Embryonic facial prominence (tissue), 1 donor: ENCODE measurements at regions not wholly inside any gene's neighbourhood (a gene's known extent, or its start where the extent isn't known, plus 50 kb on each side); places are given as distances from the start of the nearest gene placed in this dataset.

Experiments
- DNase-seq: peaks from one replicate; pipeline ENCODE4 v3.0.0-alpha.2; 2016; ENCODE audit errors: extremely low spot score

DNA sequence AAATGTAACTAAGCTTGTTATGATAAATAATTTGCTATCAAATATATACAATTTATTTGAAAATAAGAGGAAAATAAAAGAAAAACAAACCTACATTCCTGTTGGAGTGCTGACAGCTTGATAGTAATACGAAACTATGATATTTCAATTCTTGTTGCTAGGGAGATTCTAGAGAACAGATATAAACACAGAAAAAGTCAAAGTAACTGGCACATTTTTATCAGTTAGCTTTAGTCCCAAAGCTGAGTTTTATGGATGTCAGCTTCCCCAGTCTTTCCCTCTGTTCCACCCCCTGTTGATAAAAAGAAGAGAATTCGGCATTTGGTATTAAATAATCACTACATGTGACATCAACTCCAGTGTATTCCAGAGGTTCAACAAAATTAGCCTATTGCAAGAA, 1134.0 kb downstream of the XPNPEP1 start:
- no peak for DNase-seq

DNA sequence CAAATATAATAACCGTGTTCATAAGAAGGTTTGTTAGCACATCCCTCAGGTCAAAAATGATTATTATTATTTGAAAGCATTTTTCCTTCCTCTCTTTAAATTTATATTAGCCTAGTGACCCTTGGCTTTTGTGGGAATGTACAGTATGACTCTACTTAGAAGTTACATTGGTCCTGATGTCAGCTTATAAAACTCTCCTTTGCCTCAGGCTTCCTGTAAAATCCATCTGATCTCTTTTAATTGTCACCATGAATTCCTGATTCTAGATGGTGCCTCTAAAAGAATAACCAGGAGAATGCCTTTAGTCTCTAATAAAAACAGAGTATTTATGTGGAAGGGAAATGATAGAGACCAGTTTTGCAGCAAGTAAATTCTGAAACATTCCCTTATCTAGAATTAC, 1134.4 kb downstream of the XPNPEP1 start:
- no peak for DNase-seq

DNA sequence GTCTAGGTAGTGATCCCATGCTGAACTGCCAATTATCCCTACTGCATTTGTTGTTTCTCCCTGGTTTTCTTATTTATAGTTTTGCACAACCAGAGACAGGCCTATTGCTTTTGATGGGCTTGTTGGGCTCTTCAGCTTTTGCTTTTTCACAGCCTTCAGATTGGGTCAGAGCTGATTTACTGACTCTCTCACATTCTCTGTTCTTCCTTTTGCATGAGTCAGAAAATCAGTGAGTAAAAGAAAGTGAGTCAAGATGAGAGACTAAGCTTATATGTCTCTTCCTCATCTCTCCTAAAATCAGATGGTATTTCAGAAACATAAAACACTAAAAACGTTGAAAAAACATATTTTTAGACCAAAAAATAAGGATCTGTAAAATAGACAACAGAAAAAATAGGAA, 1135.4 kb downstream of the XPNPEP1 start:
- DNase-seq: no peak

DNA sequence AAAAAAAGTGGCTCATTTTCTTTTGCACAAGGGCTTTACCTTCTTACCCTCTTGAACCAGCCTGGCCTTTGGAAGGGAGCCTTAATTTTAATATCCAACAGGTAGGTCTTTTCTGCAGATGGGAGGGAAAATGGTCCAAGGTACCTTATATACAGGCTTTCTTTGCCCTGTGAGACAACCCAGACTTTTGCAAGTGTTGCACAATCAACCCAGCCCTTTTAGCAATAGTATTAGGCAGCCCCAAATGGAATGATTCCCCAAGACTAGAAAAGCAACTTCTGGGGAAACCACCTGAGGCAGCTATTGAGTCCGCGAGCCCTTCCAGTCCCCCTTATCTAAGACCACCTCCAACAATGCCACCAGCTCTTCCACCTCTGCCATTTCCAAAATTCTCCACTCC, 1138.3 kb downstream of the XPNPEP1 start:
- DNase-seq: no peak

DNA sequence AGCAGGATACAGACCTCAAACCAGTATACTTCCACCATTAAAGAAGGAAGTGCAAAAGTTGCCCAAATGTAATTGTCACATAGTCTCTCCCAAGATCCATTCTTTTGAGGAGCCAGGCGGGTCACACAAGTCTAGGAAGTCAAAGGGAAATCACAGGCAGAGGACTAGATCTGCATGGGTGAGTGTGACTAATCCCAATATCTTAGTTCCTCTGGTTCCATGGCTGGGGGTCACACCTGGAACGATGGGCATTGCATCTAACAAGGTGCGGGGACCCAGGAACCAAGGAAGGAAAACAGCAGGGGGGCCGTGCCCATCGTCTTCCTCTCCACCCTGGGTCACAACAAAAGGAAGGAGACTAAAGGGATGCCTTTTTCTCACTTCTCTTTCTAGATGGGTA, 1138.8 kb downstream of the XPNPEP1 start:
- DNase-seq: no peak

DNA sequence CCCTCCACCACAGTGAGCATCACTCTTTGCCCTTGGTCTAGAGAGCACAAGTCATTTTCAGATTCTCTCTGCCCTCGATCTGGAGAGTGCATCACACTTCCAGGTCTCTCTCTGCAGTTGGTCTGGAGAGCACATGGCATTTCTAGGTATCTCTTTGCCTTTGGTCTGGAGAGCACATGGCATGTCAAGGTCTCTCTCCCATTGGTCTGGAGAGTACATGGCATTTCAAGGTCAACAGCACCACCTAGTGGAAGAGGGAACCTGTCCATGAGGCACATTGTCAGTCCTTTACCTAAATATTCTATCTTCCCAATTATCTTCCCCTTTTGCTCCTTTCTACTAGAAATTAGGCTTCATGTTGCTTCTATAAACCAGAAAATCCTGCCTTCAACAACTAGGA, 1139.4 kb downstream of the XPNPEP1 start:
- no peak for DNase-seq

DNA sequence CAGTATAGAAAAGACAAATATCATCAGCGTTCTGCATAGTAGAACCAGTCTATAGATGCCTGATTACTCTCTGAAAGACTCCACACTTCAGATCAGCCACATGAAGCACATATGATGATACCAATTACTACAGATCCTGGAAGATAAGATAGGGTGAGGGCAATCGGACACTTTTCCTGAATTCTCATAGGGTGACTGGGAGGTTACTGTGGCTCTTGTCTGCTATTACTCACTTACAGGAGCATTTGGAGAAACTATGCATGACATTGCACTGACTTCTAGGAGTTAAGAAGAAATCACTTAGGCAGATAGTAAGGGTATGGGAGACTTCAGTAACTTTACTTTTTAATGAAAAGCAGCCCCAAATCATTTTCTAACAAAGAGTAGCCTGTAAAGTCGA, 1140.9 kb downstream of the XPNPEP1 start:
- DNase-seq: no peak

DNA sequence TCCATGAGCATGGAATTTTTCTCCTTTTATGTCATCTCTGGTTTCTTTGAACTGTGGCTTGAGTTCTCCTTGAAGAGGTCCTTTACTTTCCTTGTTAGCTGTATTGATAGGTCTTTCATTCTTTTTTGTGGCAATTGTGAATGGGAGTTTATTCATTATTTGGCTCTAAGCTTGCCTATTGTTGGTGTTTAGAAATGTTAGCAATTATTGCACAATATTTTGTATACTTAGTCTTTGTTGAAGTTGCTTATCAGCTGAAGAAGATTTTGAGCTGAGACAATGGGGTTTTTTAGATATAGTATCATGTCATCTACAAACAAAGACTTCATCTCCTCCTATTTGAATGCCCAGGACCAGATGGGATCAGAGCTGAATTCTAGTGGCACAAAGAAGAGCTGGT, 1143.8 kb downstream of the XPNPEP1 start:
- no peak for DNase-seq

DNA sequence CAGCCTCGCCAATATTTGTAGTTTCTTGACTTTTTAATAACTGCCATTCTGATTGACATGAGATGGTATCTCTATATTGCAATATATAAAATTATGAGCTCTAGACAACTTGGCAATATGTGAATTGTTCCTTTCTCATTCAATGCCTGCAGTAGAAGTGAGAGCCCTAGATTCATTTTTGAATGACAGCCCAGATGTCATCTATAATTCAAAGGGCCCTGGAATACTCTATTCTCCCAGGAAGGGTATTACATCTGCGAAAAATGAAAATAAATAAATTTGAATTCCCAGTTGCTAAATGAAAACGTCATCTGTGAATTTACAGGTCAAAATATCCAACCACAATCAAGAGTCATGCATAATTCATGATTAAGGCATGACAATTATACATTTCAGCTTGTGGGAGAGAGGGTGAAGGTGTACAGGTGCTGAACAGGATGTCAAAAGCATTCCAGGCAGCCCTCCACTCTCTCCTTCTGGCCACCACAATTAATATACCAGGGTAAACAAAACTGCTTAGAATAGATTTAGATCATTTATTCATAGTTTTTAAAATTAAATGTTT, 1147.3 kb downstream of the XPNPEP1 start:
- DNase-seq: no peak

DNA sequence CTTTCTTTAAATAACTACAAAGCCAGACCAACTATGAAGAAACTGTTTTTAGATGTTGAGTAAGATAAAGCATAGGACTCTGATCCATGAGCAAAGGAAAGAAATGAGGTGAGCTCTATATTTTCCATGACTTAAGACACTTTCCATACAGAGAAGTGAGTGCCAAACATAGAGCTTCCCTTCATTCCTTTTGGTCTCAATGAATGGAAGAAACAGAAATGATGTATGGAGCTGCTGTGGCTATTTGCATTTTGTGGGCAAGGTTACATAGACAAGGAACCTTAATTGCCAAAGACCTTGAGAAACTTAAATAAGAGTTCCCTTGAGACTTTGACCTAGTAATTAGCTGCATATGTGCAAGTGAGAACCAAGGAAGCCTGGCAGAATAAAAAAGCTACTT, 1152.2 kb downstream of the XPNPEP1 start:
- DNase-seq: no peak

DNA sequence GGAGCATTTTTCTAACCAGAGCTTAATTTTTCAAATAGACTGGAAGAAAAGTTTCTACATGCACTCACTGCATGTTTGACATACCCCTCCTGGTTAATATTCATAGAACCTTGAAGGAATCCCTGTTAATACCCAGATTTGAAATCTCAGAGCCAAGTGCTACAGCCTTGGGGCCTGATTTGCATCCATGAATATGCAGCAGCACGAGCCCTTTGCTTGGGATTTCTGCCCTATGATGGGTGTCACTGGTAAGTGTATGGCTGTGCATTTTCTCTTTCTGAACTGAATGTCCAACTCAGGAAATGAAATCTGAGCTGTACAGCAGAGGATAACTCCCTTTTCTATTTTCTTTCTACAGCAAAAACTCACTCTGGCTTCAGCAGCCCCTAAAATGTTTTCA, 1157.5 kb downstream of the XPNPEP1 start:
- no peak for DNase-seq

DNA sequence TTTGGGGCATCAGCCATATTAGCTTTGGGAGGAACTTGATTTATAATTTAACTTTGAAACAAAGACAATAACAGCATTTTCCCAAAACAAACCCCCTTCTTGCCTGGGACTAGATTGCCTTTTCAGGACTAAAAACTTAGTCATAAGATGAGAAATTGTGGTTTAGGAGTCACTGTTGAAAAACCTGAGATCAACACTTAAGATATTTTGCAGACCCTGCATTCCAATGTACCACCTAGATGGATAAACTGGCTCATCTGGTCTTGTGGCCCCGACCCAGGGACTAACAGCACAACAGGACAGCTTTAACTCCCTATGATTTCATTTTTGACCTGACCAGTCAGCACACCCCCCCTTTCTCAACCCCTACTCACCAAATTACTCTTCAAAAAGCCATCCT, 1165.4 kb downstream of the XPNPEP1 start:
- DNase-seq: no peak

DNA sequence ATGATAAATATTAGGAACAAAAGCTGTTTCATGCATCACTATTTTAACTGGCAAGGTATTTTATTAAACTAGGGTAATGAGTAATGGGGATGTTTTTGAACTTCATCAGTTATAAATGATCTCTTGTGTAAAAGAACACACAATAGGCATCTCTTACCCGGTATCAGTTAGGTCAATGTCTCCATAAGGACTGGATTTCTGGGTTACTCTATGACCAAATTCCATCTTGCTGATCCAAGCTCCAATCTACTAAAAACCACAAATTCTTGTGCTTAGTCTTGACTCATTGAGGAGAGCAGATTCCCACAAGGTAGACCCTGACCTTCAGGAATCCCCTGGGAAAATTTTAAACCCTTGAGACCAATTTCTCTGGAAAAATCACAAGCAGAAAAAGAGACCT, 1167.7 kb downstream of the XPNPEP1 start:
- no peak for DNase-seq

DNA sequence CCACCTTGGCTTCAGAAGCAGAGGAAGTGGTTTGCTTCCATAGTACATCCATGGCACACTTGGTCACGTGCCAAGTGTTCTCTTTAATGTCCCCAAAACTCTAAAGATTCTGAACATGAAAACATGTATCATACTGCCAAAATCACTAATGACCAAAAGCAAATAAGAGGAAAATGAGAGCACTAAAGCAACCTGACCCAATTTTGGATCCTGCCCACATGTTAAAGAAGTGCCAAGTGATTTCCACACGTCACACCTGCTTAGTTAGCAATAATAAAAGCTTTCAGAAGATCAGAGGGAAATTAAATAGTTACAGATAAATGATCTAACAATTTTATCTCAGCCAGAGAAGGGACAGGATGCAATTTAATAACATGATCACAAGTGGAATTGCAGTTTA, 1170.0 kb downstream of the XPNPEP1 start:
- DNase-seq: no peak

DNA sequence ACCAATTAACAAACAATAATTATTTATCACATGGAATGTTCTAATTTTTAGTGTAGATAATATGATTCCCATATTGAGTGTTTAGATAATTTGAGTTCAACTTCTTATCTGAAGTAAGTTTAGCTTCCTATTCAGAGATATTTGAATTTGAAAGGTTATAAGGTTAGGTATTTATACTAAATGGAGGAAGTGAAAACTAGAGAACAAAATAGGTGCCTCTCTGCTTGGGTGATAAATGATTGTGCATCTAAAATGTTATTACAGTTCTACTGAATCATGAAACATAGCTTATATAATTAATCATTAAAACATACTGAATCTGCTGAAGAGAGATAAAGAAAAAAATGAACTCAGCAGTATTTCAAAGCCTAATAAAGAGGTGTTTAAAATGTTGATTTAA, 1174.3 kb downstream of the XPNPEP1 start:
- no peak for DNase-seq

DNA sequence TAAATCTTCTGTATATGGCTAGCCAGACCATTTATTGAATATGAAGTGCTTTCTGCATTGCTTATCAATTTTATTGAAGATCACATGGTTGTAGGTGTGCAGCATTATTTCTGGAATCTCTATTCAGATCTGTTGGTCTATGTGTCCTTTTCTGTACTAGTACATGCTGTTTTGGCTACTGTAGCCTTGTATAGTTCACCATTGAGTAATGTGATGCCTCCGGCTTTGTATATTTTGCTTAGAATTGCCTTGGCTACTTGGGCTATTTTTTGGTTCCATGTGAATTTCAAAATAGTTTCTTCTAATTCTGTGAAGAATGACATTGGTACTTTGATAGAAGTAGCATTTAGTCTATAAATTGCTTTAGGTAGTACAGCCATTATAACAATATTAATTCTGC, 1187.2 kb downstream of the XPNPEP1 start:
- DNase-seq: no peak

DNA sequence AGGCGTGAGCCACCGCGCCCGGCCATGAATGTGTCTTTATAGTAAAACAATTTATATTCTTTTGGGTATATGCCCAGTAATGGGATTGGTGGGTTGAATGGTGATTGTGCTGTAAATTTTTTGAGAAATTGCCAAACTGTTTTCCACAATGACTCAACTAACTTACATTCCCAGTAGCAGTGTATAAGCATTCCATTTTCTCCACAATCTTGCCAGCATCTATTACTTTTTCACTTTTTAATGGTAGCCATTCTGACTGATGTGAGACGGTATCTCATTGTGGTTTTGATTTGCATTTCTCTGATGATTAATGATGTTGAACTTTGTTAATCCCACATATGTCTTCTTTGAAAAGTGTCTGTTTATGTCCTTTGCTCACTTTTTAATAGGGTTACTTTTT, 1187.9 kb downstream of the XPNPEP1 start:
- DNase-seq: no peak

DNA sequence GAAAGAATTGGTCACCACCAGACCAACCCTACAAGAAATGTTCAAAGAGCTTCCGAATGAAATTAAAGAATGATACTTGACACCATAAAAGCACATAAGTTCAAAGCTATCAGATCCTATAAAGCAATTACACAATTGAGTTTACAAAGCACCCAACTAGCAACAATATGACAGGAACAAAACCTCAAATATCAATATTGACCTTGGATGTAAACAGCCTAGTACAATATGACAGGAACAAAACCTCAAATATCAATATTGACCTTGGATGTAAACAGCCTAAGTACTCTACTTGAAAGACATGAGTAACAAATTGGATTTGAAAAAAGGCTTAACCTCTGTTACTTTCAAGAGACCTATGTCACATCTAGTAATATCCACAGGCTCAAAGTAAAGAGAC, 1201.4 kb downstream of the XPNPEP1 start:
- DNase-seq: no peak

DNA sequence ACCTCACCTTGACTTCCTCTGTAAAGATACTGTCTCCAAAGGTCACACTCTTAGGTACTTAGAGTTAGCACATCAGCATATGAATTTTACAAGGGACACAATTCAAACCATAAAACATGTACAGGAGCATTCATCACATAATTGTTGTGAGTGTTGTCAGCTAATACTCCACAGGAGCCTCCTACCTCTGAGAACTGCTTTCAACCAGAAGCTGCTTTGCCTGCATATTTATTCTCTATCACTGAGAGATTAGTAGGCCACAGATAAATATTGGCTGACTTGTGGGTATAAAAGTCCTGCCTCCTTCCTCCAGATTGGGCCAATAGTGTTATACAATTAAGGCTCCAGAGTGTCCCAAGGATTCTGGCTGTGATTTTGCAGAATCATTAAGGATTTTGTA, 1207.0 kb downstream of the XPNPEP1 start:
- no peak for DNase-seq

DNA sequence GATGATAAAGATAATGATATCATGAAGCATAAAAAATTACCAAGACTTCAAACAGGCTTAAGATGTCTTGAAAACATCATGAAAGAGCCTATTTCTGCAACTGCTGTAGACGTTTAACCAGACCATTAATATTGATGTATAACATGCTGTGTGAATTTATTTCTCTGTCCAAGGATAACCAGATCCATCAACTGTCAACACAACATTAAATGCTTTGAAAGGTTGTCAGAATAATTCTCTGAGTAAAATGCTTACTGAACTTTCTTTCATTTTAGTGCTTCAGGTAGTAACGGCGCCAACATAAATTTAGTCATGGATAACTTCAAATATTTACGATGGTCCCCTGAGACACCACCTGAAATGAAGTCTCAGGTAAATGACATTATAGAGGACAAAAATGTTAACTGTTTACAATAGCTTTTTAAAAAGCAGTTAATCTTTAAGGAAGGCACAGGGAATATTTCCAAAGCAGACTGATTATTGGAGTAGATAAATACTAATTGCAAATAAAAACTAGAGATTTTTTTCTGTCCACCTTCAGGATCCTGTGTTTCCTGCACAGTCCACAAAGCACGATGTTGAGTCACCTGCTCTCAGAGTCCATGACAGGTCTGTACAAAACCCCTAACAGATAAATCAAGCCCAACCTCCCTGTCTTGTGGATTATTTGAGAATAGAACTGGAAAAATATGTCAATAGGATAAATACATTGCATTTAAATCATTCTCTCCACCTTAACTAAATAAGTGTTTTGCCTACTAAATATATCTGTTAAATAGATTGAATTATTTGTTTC, 1213.2 kb downstream of the XPNPEP1 start:
- no peak for DNase-seq

DNA sequence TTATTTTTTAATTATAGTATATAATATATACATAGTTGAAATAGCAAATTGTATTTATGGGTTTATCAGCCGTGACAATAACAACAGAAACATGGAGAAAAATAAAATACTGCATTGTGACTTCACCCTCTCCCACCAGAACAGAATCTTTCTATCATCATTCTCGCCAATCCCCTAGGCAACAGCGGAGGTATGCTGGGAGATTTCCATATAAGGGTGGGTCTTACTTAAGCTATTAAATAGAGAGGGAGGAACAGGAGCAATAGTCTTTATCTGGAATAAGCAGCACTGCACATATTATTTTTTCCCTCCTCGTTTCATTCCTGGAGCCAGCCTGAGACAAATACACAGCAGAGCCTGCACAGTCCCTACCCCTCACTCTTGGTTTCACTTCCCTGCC, 1214.9 kb downstream of the XPNPEP1 start:
- no peak for DNase-seq

DNA sequence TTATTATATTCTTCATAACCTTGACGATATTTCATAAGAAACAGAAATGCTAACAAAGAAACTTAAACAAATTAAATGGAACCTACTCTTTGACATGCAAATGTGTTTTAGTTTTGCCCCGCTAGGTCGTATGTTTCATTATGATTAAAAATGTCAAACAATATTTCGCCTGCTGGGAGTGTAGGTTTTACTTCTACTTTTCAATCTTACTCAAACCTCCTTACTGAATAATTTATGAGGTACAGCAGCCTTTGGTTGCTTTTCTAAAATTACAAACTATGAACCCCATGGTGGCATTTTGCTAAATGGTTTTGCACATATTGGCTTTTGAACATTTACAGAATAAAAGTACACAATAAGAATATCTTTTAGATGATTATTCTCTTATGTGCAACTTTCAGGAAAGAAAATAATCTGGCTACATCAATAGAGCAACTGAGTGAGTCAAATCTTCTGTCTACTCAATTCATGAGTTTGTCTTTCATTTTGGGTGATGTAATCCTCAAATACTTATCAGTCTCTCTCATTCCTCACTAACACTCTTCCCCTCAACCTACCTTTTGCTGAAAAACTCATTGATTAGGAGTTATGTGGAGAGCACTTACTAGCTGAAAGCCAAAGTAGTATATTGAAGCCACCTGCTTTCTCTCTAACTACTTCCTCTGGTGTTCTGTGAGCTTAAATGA, 1226.4 kb downstream of the XPNPEP1 start:
- DNase-seq: no peak

DNA sequence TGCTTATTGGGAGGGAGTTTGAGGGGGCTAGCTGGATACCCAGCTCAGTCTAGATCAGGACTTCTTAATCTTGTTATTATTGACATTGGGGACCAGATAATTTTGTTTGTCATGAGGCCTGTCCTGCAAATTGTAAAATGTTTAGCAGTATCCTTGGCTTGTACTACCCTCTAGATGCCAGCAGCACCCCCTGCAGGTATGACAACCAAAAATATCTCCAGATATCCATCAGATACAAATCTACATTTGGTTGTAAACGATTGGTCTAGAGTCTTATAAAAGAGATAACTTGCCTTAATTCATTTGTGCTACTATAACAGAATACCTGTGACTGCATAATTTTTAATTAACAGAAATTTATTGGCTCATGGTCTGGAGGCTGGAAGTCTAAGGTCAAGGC, 1232.2 kb downstream of the XPNPEP1 start:
- no peak for DNase-seq
